Activated CD4-positive, alpha-beta T cell treated with anti-CD3 and anti-CD28 coated beads, Interleukin-2, amount 10 ng/mL, durations not matched to agents 24 days and 14 days (primary cell): ENCODE measurements at regions not wholly inside any gene's neighbourhood (a gene's known extent, or its start where the extent isn't known, plus 50 kb on each side); places are given as distances from the start of the nearest gene placed in this dataset.

Source experiments
- DNase-seq: peaks from one replicate; pipeline ENCODE4 v3.0.0; 2022
- H3K27ac Mint-ChIP-seq: one replicate; pipeline ENCODE4 v1.8.0; 2022; ENCODE audit warnings: mild to moderate bottlenecking, mixed read lengths
- H3K27me3 Mint-ChIP-seq: one replicate; pipeline ENCODE4 v1.8.0; 2022; ENCODE audit warnings: mixed read lengths
- H3K36me3 Mint-ChIP-seq: one replicate; pipeline ENCODE4 v1.8.0; 2022; ENCODE audit warnings: low read depth, mild to moderate bottlenecking, mixed read lengths
- H3K4me1 Mint-ChIP-seq: one replicate; pipeline ENCODE4 v1.8.0; 2021; ENCODE audit warnings: mixed read lengths
- H3K4me3 Mint-ChIP-seq: one replicate; pipeline ENCODE4 v1.8.0; 2022; ENCODE audit warnings: mild to moderate bottlenecking, moderate library complexity, mixed read lengths
- H3K9me3 Mint-ChIP-seq: one replicate; pipeline ENCODE4 v1.8.0; 2021; ENCODE audit warnings: mixed read lengths
- intact Hi-C: fragments of 100-400 bp; cut with micrococcal nuclease; formaldehyde crosslinking; loops from one replicate; pipeline ENCODE4 v1.15.1; 2023

GRCh38 chr2:239479471-239479870 lies 78.7 kb upstream of the HDAC4 start:
- H3K27ac Mint-ChIP-seq, result no peak overlapping the region
- no peaks in the 10 kb centered on the region for H3K9me3 Mint-ChIP-seq
- no peaks in the 10 kb centered on the region for H3K36me3 Mint-ChIP-seq
- H3K4me3 Mint-ChIP-seq, result no peak overlapping the region
- H3K4me1 Mint-ChIP-seq, result no peaks in the 10 kb centered on the region
- intact Hi-C loops, result no loop called here
- DNase-seq, result no peak
- no peaks in the 10 kb centered on the region for H3K27me3 Mint-ChIP-seq

DNA sequence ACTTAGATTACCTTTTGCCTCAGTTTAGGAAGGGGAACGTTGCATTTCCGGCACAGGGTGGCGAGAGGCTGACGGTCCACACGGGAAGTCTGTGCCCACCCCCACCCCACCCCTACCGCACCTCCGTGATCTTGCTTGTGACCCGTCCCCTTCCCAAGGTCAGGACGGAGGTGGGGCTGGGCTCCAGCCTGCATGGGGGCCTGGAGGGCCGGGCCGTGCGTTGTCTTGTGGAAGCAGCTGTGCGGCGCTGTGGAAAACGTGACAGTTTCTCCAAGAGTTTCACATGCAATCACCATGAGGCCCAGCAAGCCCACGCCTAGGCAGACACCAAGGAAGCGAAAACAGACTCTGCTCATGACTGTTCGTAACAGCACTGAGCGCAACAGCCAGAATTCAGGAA lies 76.8 kb upstream of the HDAC4 start:
- Mint-ChIP-seq H3K36me3 (no peaks in the 10 kb centered on the region), H3K27me3 (peaks cover 4% of the 10 kb centered on the region), H3K4me3 (no peak overlapping the region), H3K27ac (no peak overlapping the region), H3K4me1 (no peaks in the 10 kb centered on the region), H3K9me3 (no peaks in the 10 kb centered on the region)
- no peak for DNase-seq
- intact Hi-C loops, result no loop called here

DNA sequence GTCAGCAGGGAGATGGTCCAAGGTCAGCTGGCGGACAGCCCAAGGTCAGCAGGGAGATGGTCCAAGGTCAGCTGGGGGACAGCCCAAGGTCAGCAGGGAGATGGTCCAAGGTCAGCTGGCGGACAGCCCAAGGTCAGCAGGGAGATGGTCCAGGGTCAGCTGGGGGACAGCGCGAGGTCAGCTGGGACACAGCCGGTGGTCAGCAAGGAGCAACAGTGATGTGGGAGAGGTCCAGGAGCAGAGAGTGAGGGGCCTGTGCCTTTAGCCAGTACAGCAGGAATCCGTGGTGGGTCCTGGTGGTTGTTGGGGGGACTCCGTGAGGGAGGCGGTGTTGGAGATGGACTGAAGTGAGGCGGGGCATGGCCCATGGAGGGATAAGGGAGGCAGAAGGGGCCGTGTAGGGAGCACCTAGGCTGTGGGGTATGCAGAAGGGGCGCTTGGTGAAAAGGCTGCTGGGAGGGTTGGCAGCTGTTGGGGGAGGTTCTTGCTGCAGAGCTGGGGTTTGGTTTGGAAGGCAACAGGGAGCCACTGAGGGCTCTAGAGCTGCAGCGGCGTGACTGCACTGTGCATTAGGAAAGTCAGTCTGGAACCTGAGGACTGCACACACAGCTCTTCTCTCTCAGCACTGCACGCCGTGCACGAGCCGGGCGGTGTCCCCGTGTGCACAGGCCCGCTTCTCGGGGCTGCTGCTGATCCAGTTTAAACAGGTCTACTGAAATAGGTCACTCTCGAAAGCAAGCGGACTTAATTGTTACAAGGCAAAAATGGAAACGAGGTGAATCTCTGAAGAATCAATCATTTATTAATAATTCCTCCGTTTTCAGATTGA lies 76.2 kb upstream of the HDAC4 start:
- intact Hi-C loops, result no loop called here
- peaks cover 6% of the 10 kb centered on the region for H3K27me3 Mint-ChIP-seq
- H3K36me3 Mint-ChIP-seq, result no peaks in the 10 kb centered on the region
- no peaks in the 10 kb centered on the region for H3K9me3 Mint-ChIP-seq
- H3K4me1 Mint-ChIP-seq, result no peaks in the 10 kb centered on the region
- DNase-seq, result no peak
- no peak overlapping the region for H3K4me3 Mint-ChIP-seq
- no peak overlapping the region for H3K27ac Mint-ChIP-seq

- Mint-ChIP-seq H3K27me3 (peaks cover 6% of the 10 kb centered on the region), H3K9me3 (no peaks in the 10 kb centered on the region), H3K4me3 (no peak overlapping the region), H3K4me1 (no peaks in the 10 kb centered on the region), H3K27ac (no peak overlapping the region), H3K36me3 (no peaks in the 10 kb centered on the region)
- no peak for DNase-seq
- intact Hi-C loops, result no loop called here
Observed at GRCh38 chr2:239476029-239476756, 75.4 kb upstream of the HDAC4 start.

- no peak overlapping the region for H3K27ac Mint-ChIP-seq
- H3K4me1 Mint-ChIP-seq, result no peaks in the 10 kb centered on the region
- peaks cover 6% of the 10 kb centered on the region for H3K27me3 Mint-ChIP-seq
- no peak overlapping the region for H3K4me3 Mint-ChIP-seq
- no peaks in the 10 kb centered on the region for H3K36me3 Mint-ChIP-seq
- intact Hi-C loops, result no loop called here
- no peak for DNase-seq
- no peaks in the 10 kb centered on the region for H3K9me3 Mint-ChIP-seq
Observed at GRCh38 chr2:239475161-239476028, 74.6 kb upstream of the HDAC4 start.

- no peaks in the 10 kb centered on the region for H3K36me3 Mint-ChIP-seq
- intact Hi-C loops, result no loop called here
- H3K4me1 Mint-ChIP-seq, result no peaks in the 10 kb centered on the region
- H3K27me3 Mint-ChIP-seq, result peaks cover 6% of the 10 kb centered on the region
- DNase-seq, result no peak
- no peak overlapping the region for H3K27ac Mint-ChIP-seq
- H3K9me3 Mint-ChIP-seq, result no peaks in the 10 kb centered on the region
- no peak overlapping the region for H3K4me3 Mint-ChIP-seq
Observed at GRCh38 chr2:239473211-239473805, 72.5 kb upstream of the HDAC4 start.

- Mint-ChIP-seq H3K27ac (no peak overlapping the region), H3K36me3 (no peaks in the 10 kb centered on the region), H3K4me3 (no peak overlapping the region), H3K4me1 (no peaks in the 10 kb centered on the region), H3K9me3 (no peaks in the 10 kb centered on the region), H3K27me3 (peaks cover 6% of the 10 kb centered on the region)
- intact Hi-C loops, result no loop called here
- no peak for DNase-seq
Observed at GRCh38 chr2:239472235-239472775, 71.5 kb upstream of the HDAC4 start.

DNA sequence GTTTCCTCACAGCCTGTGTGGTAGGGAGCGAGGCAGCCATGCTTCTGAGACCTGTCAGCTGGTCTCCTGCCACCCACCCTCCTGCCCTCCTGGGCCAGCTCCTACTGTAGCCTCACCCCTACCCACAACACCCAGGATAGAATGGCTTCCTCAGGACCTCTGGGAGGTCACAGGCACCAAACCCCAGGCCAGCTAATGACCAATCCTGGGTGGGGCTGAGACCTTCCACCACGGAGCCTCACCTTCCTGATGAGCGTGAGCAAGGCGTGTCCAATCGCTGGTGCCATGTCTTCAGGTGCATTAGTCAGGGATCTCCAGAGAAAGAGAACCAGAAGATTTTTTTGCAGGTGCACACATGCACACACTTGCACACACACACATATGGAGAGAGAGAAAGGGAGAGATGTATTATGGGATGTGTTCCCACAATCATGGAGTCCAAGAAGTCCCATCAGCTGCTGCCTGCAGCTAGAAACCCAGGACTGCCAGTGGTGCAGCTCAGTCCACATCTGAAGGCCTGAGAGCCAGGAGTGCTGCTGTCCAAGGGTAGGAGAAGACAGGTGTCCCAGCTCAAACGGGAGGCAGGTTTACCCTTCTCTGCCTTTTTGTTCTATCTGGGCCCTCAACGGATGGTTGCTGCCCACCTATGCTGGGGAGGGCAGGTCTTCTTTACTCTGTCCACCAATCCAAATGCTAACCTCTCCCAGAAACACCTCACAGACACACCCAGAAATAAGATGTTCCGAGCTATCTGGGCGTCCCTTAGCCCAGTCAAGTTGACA lies 70.4 kb upstream of the HDAC4 start:
- Mint-ChIP-seq H3K27ac (no peak overlapping the region), H3K27me3 (peaks cover 6% of the 10 kb centered on the region), H3K9me3 (no peaks in the 10 kb centered on the region), H3K4me3 (no peak overlapping the region), H3K36me3 (no peaks in the 10 kb centered on the region), H3K4me1 (no peaks in the 10 kb centered on the region)
- intact Hi-C loops, result no loop called here
- no peak for DNase-seq

- Mint-ChIP-seq H3K4me1 (no peaks in the 10 kb centered on the region), H3K27ac (no peak overlapping the region), H3K9me3 (no peaks in the 10 kb centered on the region), H3K36me3 (no peaks in the 10 kb centered on the region), H3K27me3 (peaks cover 6% of the 10 kb centered on the region), H3K4me3 (no peak overlapping the region)
- intact Hi-C loops, result no loop called here
- DNase-seq, result no peak
Observed at GRCh38 chr2:239470151-239470900, 69.5 kb upstream of the HDAC4 start.

- no peak overlapping the region for H3K27ac Mint-ChIP-seq
Observed at GRCh38 chr2:239469106-239469960, 68.5 kb upstream of the HDAC4 start.

GRCh38 chr2:239468491-239469105 lies 67.8 kb upstream of the HDAC4 start:
- H3K36me3 Mint-ChIP-seq, result no peaks in the 10 kb centered on the region
- DNase-seq, result no peak
- no peaks in the 10 kb centered on the region for H3K4me1 Mint-ChIP-seq
- H3K4me3 Mint-ChIP-seq, result no peak overlapping the region
- intact Hi-C loops, result no loop called here
- no peak overlapping the region for H3K27ac Mint-ChIP-seq
- no peaks in the 10 kb centered on the region for H3K9me3 Mint-ChIP-seq
- peaks cover 6% of the 10 kb centered on the region for H3K27me3 Mint-ChIP-seq

More at GRCh38 chr2:239469106-239469960, 68.5 kb upstream of the HDAC4 start:
- Mint-ChIP-seq H3K9me3 (no peaks in the 10 kb centered on the region), H3K36me3 (no peaks in the 10 kb centered on the region), H3K4me1 (no peaks in the 10 kb centered on the region), H3K27me3 (peaks cover 6% of the 10 kb centered on the region), H3K4me3 (no peak overlapping the region)
- DNase-seq, result no peak
- intact Hi-C loops, result no loop called here
